Inflammatory macrophage (primary cell): ENCODE measurements at regions not wholly inside any gene's neighbourhood (a gene's known extent, or its start where the extent isn't known, plus 50 kb on each side); places are given as distances from the start of the nearest gene placed in this dataset.

Experiments
- DNase-seq, 2 donors: peaks; one replicate each; pipeline ENCODE4 v3.0.0-alpha.2; 2020 to 2022

- no peak for DNase-seq
Measured at GRCh38 chr5:63726496-63726895, 235.7 kb downstream of the HTR1A start.

GRCh38 chr5:63719147-63719546 is 243.1 kb downstream of the HTR1A start:
- no peak for DNase-seq

GRCh38 chr5:63700241-63700640 is 262.0 kb downstream of the HTR1A start:
- DNase-seq, result no peak

- no peak for DNase-seq
Measured at GRCh38 chr5:63697811-63698210, 264.4 kb downstream of the HTR1A start.

- no peak for DNase-seq
Measured at GRCh38 chr5:63690546-63690945, 271.7 kb downstream of the HTR1A start.

- DNase-seq, result no peak
Measured at GRCh38 chr5:63687854-63688516, 274.3 kb downstream of the HTR1A start.

- DNase-seq, result no peak
Measured at GRCh38 chr5:63686938-63687337, 275.3 kb downstream of the HTR1A start.

GRCh38 chr5:63686181-63686580 is 276.1 kb downstream of the HTR1A start:
- DNase-seq, result no peak

GRCh38 chr5:63685454-63685853 is 276.8 kb downstream of the HTR1A start:
- DNase-seq, result no peak

- DNase-seq, result no peak
Measured at GRCh38 chr5:63674881-63675280, 287.4 kb downstream of the HTR1A start.

- no peak for DNase-seq
Measured at GRCh38 chr5:63655043-63655442, 307.2 kb downstream of the HTR1A start.

- no peak for DNase-seq
Measured at GRCh38 chr5:63650581-63650980, 311.7 kb downstream of the HTR1A start.

GRCh38 chr5:63648376-63648775 is 313.9 kb downstream of the HTR1A start:
- DNase-seq, result no peak

GRCh38 chr5:63629951-63630630 is 332.2 kb downstream of the HTR1A start:
- no peak for DNase-seq

GRCh38 chr5:63613442-63613841 is 348.8 kb downstream of the HTR1A start:
- DNase-seq, result no peak

GRCh38 chr5:63603996-63604395 is 358.2 kb downstream of the HTR1A start:
- no peak for DNase-seq

GRCh38 chr5:63602971-63603370 is 359.3 kb downstream of the HTR1A start:
- DNase-seq, result no peak

- no peak for DNase-seq
Measured at GRCh38 chr5:63596254-63596653, 366.0 kb downstream of the HTR1A start.

GRCh38 chr5:63573380-63573779 is 388.9 kb downstream of the HTR1A start:
- no peak for DNase-seq

- no peak for DNase-seq
Measured at GRCh38 chr5:63572740-63573139, 389.5 kb downstream of the HTR1A start.

GRCh38 chr5:63570752-63571151 is 391.5 kb downstream of the HTR1A start:
- DNase-seq, result no peak

- DNase-seq, result no peak
Measured at GRCh38 chr5:63564789-63565188, 397.5 kb downstream of the HTR1A start.

- no peak for DNase-seq
Measured at GRCh38 chr5:63563008-63563917, 399.0 kb downstream of the HTR1A start.

GRCh38 chr5:63555874-63556273 is 406.4 kb downstream of the HTR1A start:
- DNase-seq, result no peak
